ENCODE measurements at regions not wholly inside any gene's neighbourhood (a gene's known extent, or its start where the extent isn't known, plus 50 kb on each side); places are given as distances from the start of the nearest gene placed in this dataset.

GRCh38 chr3:118618247-118619040, 416.2 kb downstream of the IGSF11 start:
- Mint-ChIP-seq H3K9me3 (ENCODE audit: unreplicated experiment) (no peaks in the 10 kb centered on the region), H3K36me3 (ENCODE audit: low read depth, unreplicated experiment) (no peaks in the 10 kb centered on the region), H3K4me3 (ENCODE audit: unreplicated experiment) (no peak overlapping the region), H3K27me3 (ENCODE audit: unreplicated experiment) (no peaks in the 10 kb centered on the region), H3K27ac (ENCODE audit: unreplicated experiment) (no peak overlapping the region), H3K4me1 (ENCODE audit: unreplicated experiment) (peaks cover 4% of the 10 kb centered on the region)
- no peak for TF ChIP-seq CTCF (IDR thresholded peaks at IDR 0.05; ENCODE audit: unreplicated experiment)
- no peak for DNase-seq (ENCODE audit: low spot score)

GRCh38 chr3:118626453-118626852, 408.2 kb downstream of the IGSF11 start:
- H3K9me3 Mint-ChIP-seq (ENCODE audit: unreplicated experiment) = no peaks in the 10 kb centered on the region
- no peak for DNase-seq (ENCODE audit: low spot score)
- no peaks in the 10 kb centered on the region for H3K4me1 Mint-ChIP-seq (ENCODE audit: unreplicated experiment)
- H3K4me3 Mint-ChIP-seq (ENCODE audit: unreplicated experiment) = no peak overlapping the region
- no peak overlapping the region for H3K27ac Mint-ChIP-seq (ENCODE audit: unreplicated experiment)
- no peaks in the 10 kb centered on the region for H3K36me3 Mint-ChIP-seq (ENCODE audit: low read depth, unreplicated experiment)
- peaks cover 3% of the 10 kb centered on the region for H3K27me3 Mint-ChIP-seq (ENCODE audit: unreplicated experiment)
- no peak for TF ChIP-seq CTCF (IDR thresholded peaks at IDR 0.05; ENCODE audit: unreplicated experiment)

GRCh38 chr3:118628704-118629341, 405.8 kb downstream of the IGSF11 start:
- peaks cover 3% of the 10 kb centered on the region for H3K4me1 Mint-ChIP-seq (ENCODE audit: unreplicated experiment)
- H3K27ac Mint-ChIP-seq (ENCODE audit: unreplicated experiment) = no peak overlapping the region
- peak; percentile 82 for DNase-seq (ENCODE audit: low spot score)
- no peaks in the 10 kb centered on the region for H3K9me3 Mint-ChIP-seq (ENCODE audit: unreplicated experiment)
- H3K36me3 Mint-ChIP-seq (ENCODE audit: low read depth, unreplicated experiment) = no peaks in the 10 kb centered on the region
- no peak overlapping the region for H3K4me3 Mint-ChIP-seq (ENCODE audit: unreplicated experiment)
- TF ChIP-seq CTCF (IDR thresholded peaks at IDR 0.05; ENCODE audit: unreplicated experiment) = peak; percentile 85
- H3K27me3 Mint-ChIP-seq (ENCODE audit: unreplicated experiment) = peaks cover 3% of the 10 kb centered on the region

GRCh38 chr3:118629821-118630220, 404.8 kb downstream of the IGSF11 start:
- H3K4me3 Mint-ChIP-seq (ENCODE audit: unreplicated experiment) = no peak overlapping the region
- peaks cover 3% of the 10 kb centered on the region for H3K4me1 Mint-ChIP-seq (ENCODE audit: unreplicated experiment)
- no peak overlapping the region for H3K27ac Mint-ChIP-seq (ENCODE audit: unreplicated experiment)
- no peak for TF ChIP-seq CTCF (IDR thresholded peaks at IDR 0.05; ENCODE audit: unreplicated experiment)
- no peak for DNase-seq (ENCODE audit: low spot score)
- H3K9me3 Mint-ChIP-seq (ENCODE audit: unreplicated experiment) = no peaks in the 10 kb centered on the region
- H3K27me3 Mint-ChIP-seq (ENCODE audit: unreplicated experiment) = no peaks in the 10 kb centered on the region
- H3K36me3 Mint-ChIP-seq (ENCODE audit: low read depth, unreplicated experiment) = no peaks in the 10 kb centered on the region

GRCh38 chr3:118635711-118636110, 398.9 kb downstream of the IGSF11 start:
- DNase-seq (ENCODE audit: low spot score) = no peak
- H3K4me3 Mint-ChIP-seq (ENCODE audit: unreplicated experiment) = no peak overlapping the region
- H3K27ac Mint-ChIP-seq (ENCODE audit: unreplicated experiment) = no peak overlapping the region
- no peaks in the 10 kb centered on the region for H3K36me3 Mint-ChIP-seq (ENCODE audit: low read depth, unreplicated experiment)
- peaks cover 10% of the 10 kb centered on the region for H3K4me1 Mint-ChIP-seq (ENCODE audit: unreplicated experiment)
- no peak for TF ChIP-seq CTCF (IDR thresholded peaks at IDR 0.05; ENCODE audit: unreplicated experiment)
- no peaks in the 10 kb centered on the region for H3K27me3 Mint-ChIP-seq (ENCODE audit: unreplicated experiment)
- H3K9me3 Mint-ChIP-seq (ENCODE audit: unreplicated experiment) = no peaks in the 10 kb centered on the region
